ENCODE measurements at regions not wholly inside any gene's neighbourhood (a gene's known extent, or its start where the extent isn't known, plus 50 kb on each side); places are given as distances from the start of the nearest gene placed in this dataset.

DNA sequence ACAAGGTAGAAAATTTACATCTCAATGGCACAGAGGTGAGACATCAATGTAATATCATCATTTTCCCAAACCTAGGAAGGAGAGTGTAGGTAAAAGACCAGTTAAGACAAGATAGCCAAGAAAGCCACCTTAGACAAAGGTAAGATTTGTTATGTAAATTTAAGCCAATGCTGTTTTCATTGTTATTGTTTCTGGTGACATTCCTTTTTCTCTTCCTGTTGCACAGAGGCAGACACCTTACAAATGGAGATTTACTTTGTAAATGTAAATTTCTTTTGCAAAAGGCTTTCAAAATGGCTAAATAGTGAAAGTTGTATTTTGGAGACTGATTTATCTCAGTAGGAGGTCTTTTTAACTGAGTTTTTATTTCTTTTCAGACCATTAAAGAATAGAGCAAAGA, 159.1 kb downstream of the YIPF5 start:
- Histone ChIP-seq H3K36me3 (no peaks in the 10 kb centered on the region), H3K27me3 (replicated peaks) (no peaks in the 10 kb centered on the region), H3K4me1 (replicated peaks) (no peaks in the 10 kb centered on the region), H3K4me3 (no peak overlapping the region), H3K27ac (no peak overlapping the region), H3K9me3 (replicated peaks) (0 out of 2 replicates have a peak, but pooled peaks cover 3% of the 10 kb centered on the region)
- DNase-seq (ENCODE audit: low read depth in 1 of 2, low spot score in 2 of 2), result no peak

DNA sequence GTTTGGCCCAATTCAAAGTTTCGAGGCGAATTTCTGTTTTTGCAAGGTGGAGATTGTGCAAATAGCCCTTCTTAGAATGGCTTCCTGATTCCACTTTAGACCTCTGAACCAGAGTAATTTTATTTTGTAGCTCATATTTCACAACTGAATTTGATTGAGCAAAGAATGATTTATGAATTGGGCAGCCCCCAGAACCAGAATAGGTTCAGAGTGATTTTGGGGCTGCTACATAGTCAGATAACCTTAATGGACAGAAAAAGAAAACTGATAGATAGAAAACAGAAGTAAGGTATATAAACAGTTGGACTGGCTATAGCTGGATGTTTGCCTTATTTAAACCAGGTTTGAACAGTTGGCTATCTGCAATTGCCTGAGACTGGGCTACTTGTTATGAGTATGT, 156.6 kb downstream of the YIPF5 start:
- Histone ChIP-seq H3K27me3 (replicated peaks) (no peaks in the 10 kb centered on the region), H3K27ac (no peak overlapping the region), H3K36me3 (no peaks in the 10 kb centered on the region), H3K9me3 (replicated peaks) (0 out of 2 replicates have a peak, but pooled peaks cover 3% of the 10 kb centered on the region), H3K4me1 (replicated peaks) (no peaks in the 10 kb centered on the region), H3K4me3 (no peak overlapping the region)
- DNase-seq (ENCODE audit: low read depth in 1 of 2, low spot score in 2 of 2), result no peak

DNA sequence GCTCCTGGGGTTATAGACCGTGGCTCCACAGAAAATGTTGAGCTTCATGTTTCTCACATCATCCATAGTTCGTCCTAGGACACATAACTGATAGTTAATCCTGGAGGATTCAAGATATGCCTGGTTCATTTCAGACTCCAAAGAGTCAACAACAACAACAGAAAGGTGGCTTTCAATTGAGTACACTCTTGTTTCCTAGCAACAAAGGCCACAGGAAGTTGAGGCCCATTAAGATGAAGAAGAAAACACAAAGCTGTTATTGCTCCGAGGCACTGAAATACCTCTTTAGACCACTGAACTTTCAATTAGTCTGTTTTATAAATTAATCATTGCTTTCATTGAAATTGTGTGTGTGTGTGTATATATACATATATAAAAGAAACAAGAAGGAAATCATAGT, 154.5 kb downstream of the YIPF5 start:
- DNase-seq (ENCODE audit: low read depth in 1 of 2, low spot score in 2 of 2), result no peak
- no peak overlapping the region for H3K27ac ChIP-seq
- H3K36me3 ChIP-seq, result no peaks in the 10 kb centered on the region
- H3K9me3 ChIP-seq (replicated peaks), result peaks cover 5% of the 10 kb centered on the region; the same call in 1 of the 2 replicates
- no peaks in the 10 kb centered on the region for H3K27me3 ChIP-seq (replicated peaks)
- no peak overlapping the region for H3K4me3 ChIP-seq
- H3K4me1 ChIP-seq (replicated peaks), result no peaks in the 10 kb centered on the region

DNA sequence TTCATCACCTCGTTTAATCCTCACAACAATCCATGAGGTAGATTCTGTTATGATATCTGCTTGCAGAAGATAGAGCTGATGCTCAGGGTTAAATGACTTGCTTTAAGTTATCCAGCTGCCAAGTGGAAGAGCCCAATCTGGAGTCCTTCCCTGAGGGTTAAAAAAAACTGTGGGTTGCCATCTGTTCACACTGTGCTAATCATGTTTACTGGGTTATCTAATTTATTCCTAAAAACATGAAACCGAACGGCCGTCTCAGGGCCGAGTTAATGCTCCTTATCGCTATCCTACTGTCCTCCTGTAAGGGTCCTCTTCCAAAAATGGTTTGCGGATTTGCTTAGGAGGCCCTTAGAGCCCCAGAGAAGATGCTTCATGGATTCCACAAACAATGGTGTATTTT, 153.3 kb downstream of the YIPF5 start:
- H3K4me1 ChIP-seq (replicated peaks), result no peaks in the 10 kb centered on the region
- H3K27me3 ChIP-seq (replicated peaks), result no peaks in the 10 kb centered on the region
- no peak overlapping the region for H3K4me3 ChIP-seq
- H3K9me3 ChIP-seq (replicated peaks), result peaks cover 5% of the 10 kb centered on the region; the same call in 1 of the 2 replicates
- no peaks in the 10 kb centered on the region for H3K36me3 ChIP-seq
- DNase-seq (ENCODE audit: low read depth in 1 of 2, low spot score in 2 of 2), result no peak
- no peak overlapping the region for H3K27ac ChIP-seq

DNA sequence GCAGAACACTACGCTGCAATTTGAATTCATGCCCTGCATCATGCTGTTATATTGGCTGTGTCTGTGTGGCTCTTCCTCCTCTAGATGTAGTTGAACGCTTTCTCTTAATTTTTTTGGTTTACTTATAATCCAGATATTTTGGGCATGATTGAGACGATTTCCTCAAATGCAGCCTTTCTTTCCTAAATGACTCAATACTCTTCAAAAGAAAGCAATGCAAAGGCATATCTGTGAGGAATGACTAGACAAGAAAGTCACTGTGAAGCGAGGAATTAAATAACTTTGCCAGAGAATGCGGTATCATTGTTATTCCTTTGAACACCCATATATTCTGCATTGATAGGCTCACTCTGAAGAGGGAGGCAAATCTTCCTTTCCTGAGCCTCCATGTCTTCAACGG, 152.8 kb downstream of the YIPF5 start:
- no peak overlapping the region for H3K27ac ChIP-seq
- no peak for DNase-seq (ENCODE audit: low read depth in 1 of 2, low spot score in 2 of 2)

DNA sequence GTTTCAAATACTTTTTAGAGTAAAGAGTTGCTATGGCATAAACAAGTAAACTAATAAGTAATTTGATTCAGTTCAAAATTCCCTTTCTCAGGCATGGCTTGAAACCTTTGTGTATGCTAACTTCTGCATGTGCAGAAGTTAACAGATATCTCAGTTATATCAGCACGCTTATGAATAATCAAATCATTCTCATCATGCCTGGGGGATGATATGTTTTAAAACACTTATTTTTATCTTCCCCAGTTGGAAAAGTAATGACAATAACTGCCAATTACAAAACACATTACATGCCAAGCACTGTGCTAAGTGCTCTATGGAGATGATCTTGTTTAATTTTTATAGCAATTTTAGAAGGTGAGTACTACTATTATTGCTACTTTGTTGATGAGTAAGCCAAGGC, 146.4 kb downstream of the YIPF5 start:
- Histone ChIP-seq H3K4me3 (no peak overlapping the region), H3K27ac (no peak overlapping the region), H3K4me1 (replicated peaks) (no peaks in the 10 kb centered on the region; the same call in 1 of the 2 replicates), H3K9me3 (replicated peaks) (peaks cover 2% of the 10 kb centered on the region; the same call in 1 of the 2 replicates), H3K36me3 (no peaks in the 10 kb centered on the region), H3K27me3 (replicated peaks) (no peaks in the 10 kb centered on the region)
- no peak for DNase-seq (ENCODE audit: low read depth in 1 of 2, low spot score in 2 of 2)

More for the DNA sequence above, 152.8 kb downstream of the YIPF5 start:
- H3K9me3 ChIP-seq (replicated peaks), result peaks cover 5% of the 10 kb centered on the region; the same call in 1 of the 2 replicates
- H3K36me3 ChIP-seq, result no peaks in the 10 kb centered on the region
- no peaks in the 10 kb centered on the region for H3K4me1 ChIP-seq (replicated peaks)
- H3K27me3 ChIP-seq (replicated peaks), result no peaks in the 10 kb centered on the region
- H3K4me3 ChIP-seq, result no peak overlapping the region

DNA sequence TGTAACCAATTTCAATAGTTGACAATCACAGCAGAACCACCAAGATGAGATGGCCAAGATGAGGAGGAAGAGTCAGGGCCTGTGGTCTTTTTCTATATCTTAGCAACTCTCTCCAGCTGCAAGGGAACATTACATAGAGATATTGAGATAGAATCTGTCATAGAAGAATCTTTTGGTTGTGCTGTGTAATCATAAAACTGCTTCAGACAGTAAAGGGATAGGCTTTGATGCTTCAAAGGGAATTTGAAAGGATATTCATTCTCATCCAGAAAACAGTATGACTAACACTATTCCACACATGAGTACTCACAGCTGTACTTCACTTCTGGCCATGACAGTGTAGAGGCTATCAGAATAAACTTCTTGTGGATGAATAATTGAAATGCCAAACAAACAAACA, 145.9 kb downstream of the YIPF5 start:
- no peaks in the 10 kb centered on the region for H3K27me3 ChIP-seq (replicated peaks)
- H3K27ac ChIP-seq, result no peak overlapping the region
- H3K4me1 ChIP-seq (replicated peaks), result no peaks in the 10 kb centered on the region; the same call in 1 of the 2 replicates
- no peak overlapping the region for H3K4me3 ChIP-seq
- H3K9me3 ChIP-seq (replicated peaks), result peaks cover 2% of the 10 kb centered on the region; the same call in 1 of the 2 replicates
- H3K36me3 ChIP-seq, result no peaks in the 10 kb centered on the region
- DNase-seq (ENCODE audit: low read depth in 1 of 2, low spot score in 2 of 2), result no peak

DNA sequence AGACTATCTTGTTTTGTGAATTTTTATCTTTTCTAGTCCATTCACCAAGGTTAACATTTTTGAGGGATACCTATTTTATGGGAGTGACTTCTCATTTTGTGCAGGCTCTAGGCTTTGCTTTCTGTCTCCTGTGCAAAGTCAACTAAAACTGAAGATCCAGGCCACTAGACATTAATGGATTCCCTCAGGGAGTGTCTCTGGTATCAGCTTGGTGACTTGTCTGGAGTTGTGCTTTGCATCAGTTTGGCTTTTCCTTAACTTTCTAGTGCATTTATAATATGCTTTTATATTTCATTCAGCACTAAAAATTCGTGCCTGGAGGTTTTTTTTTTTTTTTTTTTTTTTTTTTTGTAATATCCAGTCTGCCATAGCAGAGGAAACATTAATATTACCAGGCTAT, 144.2 kb downstream of the YIPF5 start:
- Histone ChIP-seq H3K36me3 (no peaks in the 10 kb centered on the region), H3K4me1 (replicated peaks) (no peaks in the 10 kb centered on the region; the same call in 1 of the 2 replicates), H3K27ac (no peak overlapping the region), H3K4me3 (no peak overlapping the region), H3K9me3 (replicated peaks) (no peaks in the 10 kb centered on the region), H3K27me3 (replicated peaks) (0 out of 2 replicates have a peak, but pooled peaks cover 3% of the 10 kb centered on the region)
- no peak for DNase-seq (ENCODE audit: low read depth in 1 of 2, low spot score in 2 of 2)

DNA sequence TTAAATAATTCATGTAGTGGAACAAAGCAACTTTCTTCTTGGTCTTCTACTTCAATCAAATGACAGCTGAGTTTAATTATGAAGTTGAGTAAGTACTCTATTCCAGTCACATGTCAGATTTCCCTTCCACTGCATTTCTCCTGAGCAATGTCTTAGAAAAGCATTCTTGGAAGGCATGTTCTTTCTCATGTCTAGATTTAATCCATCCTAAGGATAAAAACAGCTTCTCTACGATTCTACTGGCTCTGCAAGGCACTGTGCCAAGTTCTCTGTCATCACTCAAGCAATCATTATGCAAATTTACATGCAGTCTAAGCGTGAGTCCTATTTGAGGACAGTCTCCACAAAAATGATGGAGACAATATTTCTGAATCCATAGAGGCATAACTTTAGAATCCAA, 142.4 kb downstream of the YIPF5 start:
- DNase-seq (ENCODE audit: low read depth in 1 of 2, low spot score in 2 of 2), result no peak
- H3K9me3 ChIP-seq (replicated peaks), result no peaks in the 10 kb centered on the region
- no peak overlapping the region for H3K4me3 ChIP-seq
- H3K4me1 ChIP-seq (replicated peaks), result no peaks in the 10 kb centered on the region; the same call in 1 of the 2 replicates
- no peaks in the 10 kb centered on the region for H3K36me3 ChIP-seq
- 0 out of 2 replicates have a peak, but pooled peaks cover 3% of the 10 kb centered on the region for H3K27me3 ChIP-seq (replicated peaks)
- no peak overlapping the region for H3K27ac ChIP-seq

DNA sequence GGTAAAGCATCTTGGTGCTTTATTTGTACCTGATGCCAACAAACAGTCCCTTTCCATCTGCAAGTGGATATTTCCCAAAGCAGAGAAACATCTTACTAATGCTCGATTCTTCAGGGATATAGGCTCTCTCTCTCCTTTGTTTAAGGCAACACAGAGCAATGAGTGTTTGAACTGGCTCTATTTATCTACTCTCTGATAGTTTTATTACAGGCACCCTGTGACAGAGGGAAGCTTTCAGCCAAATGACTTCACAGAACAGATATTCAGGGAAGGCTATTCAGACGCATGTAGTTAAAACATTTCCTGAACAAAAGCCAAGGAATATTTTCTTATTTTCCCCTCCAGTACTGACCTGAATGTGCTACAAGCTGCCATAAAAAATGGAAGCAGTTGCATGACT, 141.8 kb downstream of the YIPF5 start:
- DNase-seq (ENCODE audit: low read depth in 1 of 2, low spot score in 2 of 2), result peak in 1 of 2 experiments; percentile 11
- H3K36me3 ChIP-seq, result no peaks in the 10 kb centered on the region
- no peak overlapping the region for H3K4me3 ChIP-seq
- no peaks in the 10 kb centered on the region for H3K9me3 ChIP-seq (replicated peaks)
- no peak overlapping the region for H3K27ac ChIP-seq
- no peaks in the 10 kb centered on the region; the same call in 1 of the 2 replicates for H3K4me1 ChIP-seq (replicated peaks)
- 0 out of 2 replicates have a peak, but pooled peaks cover 3% of the 10 kb centered on the region for H3K27me3 ChIP-seq (replicated peaks)

DNA sequence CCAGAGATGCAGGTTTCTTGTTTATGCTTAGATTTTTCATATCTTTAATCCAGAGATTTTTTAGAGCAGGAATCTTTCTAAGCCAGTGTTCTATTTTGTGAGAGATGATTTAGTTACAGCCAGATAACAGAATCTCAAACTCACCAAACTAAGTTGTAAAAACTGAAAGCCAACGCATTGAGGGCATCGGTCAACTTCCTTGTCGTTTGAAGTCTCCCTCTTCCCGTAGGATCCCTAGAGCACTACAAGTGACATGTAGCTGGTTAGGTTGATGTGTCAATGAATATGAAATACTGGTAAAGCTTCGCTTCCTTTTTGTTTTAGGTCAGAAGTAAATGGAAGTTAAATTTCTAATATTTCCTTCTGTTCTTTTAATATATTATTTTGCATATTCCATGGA, 139.6 kb downstream of the YIPF5 start:
- Histone ChIP-seq H3K27ac (no peak overlapping the region), H3K36me3 (no peaks in the 10 kb centered on the region), H3K4me3 (no peak overlapping the region), H3K9me3 (replicated peaks) (no peaks in the 10 kb centered on the region), H3K27me3 (replicated peaks) (0 out of 2 replicates have a peak, but pooled peaks cover 3% of the 10 kb centered on the region), H3K4me1 (replicated peaks) (no peaks in the 10 kb centered on the region; the same call in 1 of the 2 replicates)
- DNase-seq (ENCODE audit: low read depth in 1 of 2, low spot score in 2 of 2), result no peak

DNA sequence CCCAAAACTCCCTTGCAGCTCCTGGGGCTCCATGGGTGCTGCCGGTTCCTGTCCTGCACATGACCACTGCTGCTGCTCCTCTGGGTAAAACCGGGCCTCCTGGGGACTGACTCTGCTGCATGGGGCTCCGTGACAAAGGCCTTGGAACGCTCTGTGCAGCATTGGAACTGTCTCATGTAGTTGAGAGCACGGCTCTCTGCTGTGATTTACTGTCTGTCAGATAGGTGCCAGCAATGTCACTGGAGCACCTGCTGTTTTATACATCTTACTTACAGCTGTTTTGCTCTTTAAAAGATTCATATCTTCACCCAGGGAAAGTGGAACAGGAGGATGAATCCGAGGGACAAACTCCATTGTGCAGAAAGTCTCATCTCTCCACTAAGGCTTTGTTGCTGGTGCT, 138.1 kb downstream of the YIPF5 start:
- DNase-seq (ENCODE audit: low read depth in 1 of 2, low spot score in 2 of 2), result no peak
- H3K4me1 ChIP-seq (replicated peaks), result no peaks in the 10 kb centered on the region; the same call in 1 of the 2 replicates
- no peaks in the 10 kb centered on the region for H3K9me3 ChIP-seq (replicated peaks)
- H3K27me3 ChIP-seq (replicated peaks), result 0 out of 2 replicates have a peak, but pooled peaks cover 3% of the 10 kb centered on the region
- no peak overlapping the region for H3K4me3 ChIP-seq
- no peaks in the 10 kb centered on the region for H3K36me3 ChIP-seq
- no peak overlapping the region for H3K27ac ChIP-seq

DNA sequence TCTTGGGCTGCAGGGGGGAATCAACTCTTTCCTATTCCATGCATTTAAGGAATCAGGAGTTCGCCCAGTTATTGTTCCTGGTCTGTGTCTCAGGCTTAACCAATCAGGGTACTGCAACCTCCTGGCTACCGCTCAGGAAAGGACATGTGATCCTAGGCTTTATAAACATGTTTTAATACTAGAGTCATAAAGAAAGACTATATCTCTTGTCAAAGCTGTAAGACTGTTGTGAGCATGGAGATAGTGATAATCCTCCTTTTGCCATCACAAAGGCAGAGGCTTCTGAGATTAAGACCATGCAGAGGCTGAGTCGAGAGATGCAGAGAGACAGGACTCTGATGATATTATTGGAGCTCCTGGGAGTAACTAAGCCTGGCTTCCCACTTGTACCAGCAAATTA, 137.0 kb downstream of the YIPF5 start:
- DNase-seq (ENCODE audit: low read depth in 1 of 2, low spot score in 2 of 2), result no peak
- Histone ChIP-seq H3K27ac (no peak overlapping the region), H3K27me3 (replicated peaks) (0 out of 2 replicates have a peak, but pooled peaks cover 3% of the 10 kb centered on the region), H3K36me3 (no peaks in the 10 kb centered on the region), H3K9me3 (replicated peaks) (no peaks in the 10 kb centered on the region), H3K4me3 (no peak overlapping the region), H3K4me1 (replicated peaks) (no peaks in the 10 kb centered on the region; the same call in 1 of the 2 replicates)

DNA sequence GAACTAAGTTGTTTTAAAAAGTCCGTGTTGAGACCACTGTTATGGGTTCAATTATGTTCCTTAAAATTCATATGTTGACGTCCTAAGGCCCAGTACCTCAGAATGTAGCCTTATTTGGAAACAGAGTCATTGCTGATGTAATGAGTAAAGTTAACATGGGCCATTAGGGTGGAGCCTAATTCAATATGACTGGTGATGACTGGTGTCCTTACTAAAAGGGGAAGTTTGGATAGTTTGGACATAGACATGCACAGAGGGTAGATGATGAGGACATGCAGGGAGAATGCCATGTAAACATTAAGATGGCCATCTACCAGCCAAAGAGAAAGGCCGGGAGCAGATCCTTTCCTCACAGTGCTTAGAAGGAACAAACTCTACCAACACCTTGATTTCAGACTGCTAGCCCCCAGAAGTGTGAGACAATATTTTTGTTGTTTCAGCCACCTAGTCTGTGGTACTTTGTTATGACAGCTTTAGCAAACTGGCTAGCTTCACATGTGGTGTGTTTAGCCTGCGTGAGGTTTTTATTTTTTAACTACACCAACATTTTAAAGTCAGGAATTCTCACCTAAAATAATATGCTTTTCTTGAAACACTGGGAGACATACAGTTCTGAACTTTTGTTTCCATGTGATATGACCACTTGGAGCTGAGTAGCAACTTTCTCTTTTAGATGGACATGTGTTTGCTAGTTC, 135.3 kb downstream of the YIPF5 start:
- H3K4me3 ChIP-seq, result no peak overlapping the region
- no peak overlapping the region for H3K27ac ChIP-seq
- H3K27me3 ChIP-seq (replicated peaks), result 0 out of 2 replicates have a peak, but pooled peaks cover under 1% of the 10 kb centered on the region
- H3K36me3 ChIP-seq, result no peaks in the 10 kb centered on the region
- H3K9me3 ChIP-seq (replicated peaks), result no peaks in the 10 kb centered on the region
- no peak for DNase-seq (ENCODE audit: low read depth in 1 of 2, low spot score in 2 of 2)
- H3K4me1 ChIP-seq (replicated peaks), result no peaks in the 10 kb centered on the region

All from SJSA1 (cell line).